PFSK-1 (cell line): ENCODE measurements at regions not wholly inside any gene's neighbourhood (a gene's known extent, or its start where the extent isn't known, plus 50 kb on each side); places are given as distances from the start of the nearest gene placed in this dataset.

Source experiments
- FOXP2 ChIP-seq: optimal IDR thresholded peaks from 2 replicates; pipeline ENCODE3; 2011; ENCODE audit warnings: borderline replicate concordance, control low read depth, inconsistent platforms; ENCODE audit not compliant: insufficient read depth; ENCODE audit errors: extremely low read length, extremely low read depth
- POLR2AphosphoS5 ChIP-seq: IDR thresholded peaks from 2 replicates; pipeline ENCODE4 v1.6.1; 2012; ENCODE audit warnings: low read depth, mild to moderate bottlenecking, control low read depth, low read length, moderate library complexity
- SIN3A ChIP-seq: IDR thresholded peaks from 2 replicates; pipeline ENCODE4 v1.6.1; 2012; ENCODE audit warnings: mild to moderate bottlenecking, low read length, moderate library complexity, borderline replicate concordance; ENCODE audit not compliant: insufficient read depth
- TAF1 ChIP-seq: IDR thresholded peaks from 2 replicates; pipeline ENCODE4 v1.6.1; 2012; ENCODE audit warnings: low read length, control low read depth, borderline replicate concordance; ENCODE audit not compliant: insufficient read depth
- TF ChIP-seq, protein P1 (sequence below), 2 experiments: IDR thresholded peaks; 2 replicates each; pipeline versions ENCODE4 v1.6.1 to v1.8.0; 2011 to 2012; ENCODE audit warnings: low read depth in 2 of 2, low read length in 2 of 2, control low read depth in 1 of 2, inconsistent platforms in 1 of 2, mild to moderate bottlenecking in 1 of 2, moderate library complexity in 1 of 2; ENCODE audit not compliant: insufficient read depth in 1 of 2

DNA sequence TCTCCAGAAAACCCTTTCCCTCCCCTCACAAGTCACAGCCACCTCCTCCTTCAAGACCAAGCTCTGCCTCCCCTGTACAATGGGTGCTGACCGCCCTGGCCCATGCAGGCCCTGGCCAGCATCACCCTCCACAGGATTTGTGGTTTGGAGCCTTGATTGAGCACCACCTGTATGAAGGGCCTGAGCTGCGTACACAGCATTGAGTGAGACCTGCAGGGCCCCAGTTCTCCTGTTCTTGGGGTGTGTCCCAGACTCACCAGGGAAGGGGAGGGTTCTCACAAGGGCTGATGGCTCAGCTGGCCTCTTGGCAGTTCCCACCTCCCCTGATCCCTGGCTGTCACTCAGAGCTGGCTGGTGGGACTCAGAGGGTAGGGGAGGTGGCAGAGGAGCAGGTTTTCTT, 63.7 kb upstream of the IER5L start:
- TF ChIP-seq SIN3A = no peak
- TF ChIP-seq FOXP2 = no peak
- TF ChIP-seq TAF1 = no peak
- no peak for TF ChIP-seq POLR2AphosphoS5
- TF ChIP-seq, protein P1, sequence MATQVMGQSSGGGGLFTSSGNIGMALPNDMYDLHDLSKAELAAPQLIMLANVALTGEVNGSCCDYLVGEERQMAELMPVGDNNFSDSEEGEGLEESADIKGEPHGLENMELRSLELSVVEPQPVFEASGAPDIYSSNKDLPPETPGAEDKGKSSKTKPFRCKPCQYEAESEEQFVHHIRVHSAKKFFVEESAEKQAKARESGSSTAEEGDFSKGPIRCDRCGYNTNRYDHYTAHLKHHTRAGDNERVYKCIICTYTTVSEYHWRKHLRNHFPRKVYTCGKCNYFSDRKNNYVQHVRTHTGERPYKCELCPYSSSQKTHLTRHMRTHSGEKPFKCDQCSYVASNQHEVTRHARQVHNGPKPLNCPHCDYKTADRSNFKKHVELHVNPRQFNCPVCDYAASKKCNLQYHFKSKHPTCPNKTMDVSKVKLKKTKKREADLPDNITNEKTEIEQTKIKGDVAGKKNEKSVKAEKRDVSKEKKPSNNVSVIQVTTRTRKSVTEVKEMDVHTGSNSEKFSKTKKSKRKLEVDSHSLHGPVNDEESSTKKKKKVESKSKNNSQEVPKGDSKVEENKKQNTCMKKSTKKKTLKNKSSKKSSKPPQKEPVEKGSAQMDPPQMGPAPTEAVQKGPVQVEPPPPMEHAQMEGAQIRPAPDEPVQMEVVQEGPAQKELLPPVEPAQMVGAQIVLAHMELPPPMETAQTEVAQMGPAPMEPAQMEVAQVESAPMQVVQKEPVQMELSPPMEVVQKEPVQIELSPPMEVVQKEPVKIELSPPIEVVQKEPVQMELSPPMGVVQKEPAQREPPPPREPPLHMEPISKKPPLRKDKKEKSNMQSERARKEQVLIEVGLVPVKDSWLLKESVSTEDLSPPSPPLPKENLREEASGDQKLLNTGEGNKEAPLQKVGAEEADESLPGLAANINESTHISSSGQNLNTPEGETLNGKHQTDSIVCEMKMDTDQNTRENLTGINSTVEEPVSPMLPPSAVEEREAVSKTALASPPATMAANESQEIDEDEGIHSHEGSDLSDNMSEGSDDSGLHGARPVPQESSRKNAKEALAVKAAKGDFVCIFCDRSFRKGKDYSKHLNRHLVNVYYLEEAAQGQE (IDR thresholded peaks at IDR 0.05; ENCODE audit: insufficient read depth in 1 of 2, low read depth in 2 of 2, low read length in 2 of 2) = no peak

DNA sequence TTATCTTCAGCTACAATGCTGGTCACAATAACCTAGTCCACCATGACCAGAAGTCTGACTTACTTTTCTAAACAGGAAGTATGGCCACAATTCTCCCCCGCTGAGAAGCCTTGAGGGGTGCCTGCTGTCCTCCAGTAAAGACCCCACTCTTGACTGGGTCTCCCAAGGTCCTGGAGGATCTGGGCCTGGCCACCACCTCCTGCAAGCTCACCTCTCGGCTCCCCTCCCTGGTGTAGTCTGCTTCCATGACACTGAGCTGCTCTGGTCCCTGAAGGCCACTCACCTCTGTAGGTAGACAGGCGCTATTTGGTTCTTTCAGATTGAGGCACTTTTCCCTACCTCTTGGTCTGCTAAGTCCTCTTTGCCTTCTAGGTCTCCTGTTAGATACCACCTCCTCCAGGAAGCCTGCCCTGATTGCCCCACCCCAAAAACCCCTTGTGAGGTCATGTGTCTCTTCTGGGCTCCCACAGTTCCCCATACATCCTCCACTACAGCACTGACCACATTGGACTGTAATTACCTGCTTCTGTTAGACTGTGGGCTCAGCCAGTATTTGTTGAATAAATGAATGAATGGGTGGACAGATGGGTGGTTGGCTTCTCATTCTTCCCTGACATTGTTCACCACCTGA, 62.6 kb upstream of the IER5L start:
- TF ChIP-seq, protein P1 (IDR thresholded peaks at IDR 0.05; ENCODE audit: insufficient read depth in 1 of 2, low read depth in 2 of 2, low read length in 2 of 2) = no peak
- no peak for TF ChIP-seq SIN3A
- TF ChIP-seq TAF1 = no peak
- TF ChIP-seq FOXP2 = no peak
- TF ChIP-seq POLR2AphosphoS5 = no peak

GRCh38 chr9:129239946-129240490, 62.0 kb upstream of the IER5L start:
- TF ChIP-seq POLR2AphosphoS5 = no peak
- TF ChIP-seq, protein P1 (IDR thresholded peaks at IDR 0.05; ENCODE audit: insufficient read depth in 1 of 2, low read depth in 2 of 2, low read length in 2 of 2) = no peak
- TF ChIP-seq FOXP2 = no peak
- no peak for TF ChIP-seq SIN3A
- TF ChIP-seq TAF1 = no peak

- TF ChIP-seq SIN3A = no peak
- TF ChIP-seq, protein P1 (IDR thresholded peaks at IDR 0.05; ENCODE audit: insufficient read depth in 1 of 2, low read depth in 2 of 2, low read length in 2 of 2) = no peak
- TF ChIP-seq POLR2AphosphoS5 = no peak
- no peak for TF ChIP-seq FOXP2
- TF ChIP-seq TAF1 = no peak
Observed at GRCh38 chr9:129237803-129238202, 59.7 kb upstream of the IER5L start.

GRCh38 chr9:129237164-129237611, 59.1 kb upstream of the IER5L start:
- TF ChIP-seq TAF1 (no peak), FOXP2 (peak; percentile 87)
